ENCODE measurements at regions not wholly inside any gene's neighbourhood (a gene's known extent, or its start where the extent isn't known, plus 50 kb on each side); places are given as distances from the start of the nearest gene placed in this dataset.

DNA sequence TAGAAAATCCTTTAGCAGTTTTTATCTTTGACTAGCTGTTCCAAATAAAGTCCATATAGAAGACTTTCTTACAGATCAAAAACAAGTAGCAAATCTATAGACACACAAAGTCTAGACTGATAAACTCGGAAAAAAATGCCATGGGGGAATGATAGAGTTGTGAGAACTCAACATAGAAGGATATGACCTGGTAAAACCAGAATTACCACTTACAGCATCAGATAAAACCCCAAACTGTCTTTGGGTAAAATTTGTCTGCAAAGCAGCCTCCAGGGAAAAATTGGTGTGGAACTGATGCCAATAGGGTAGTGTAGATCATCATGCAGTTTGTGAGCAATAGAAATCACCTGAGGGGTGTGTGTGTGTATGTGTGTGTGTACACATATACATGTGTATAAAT lies 579.1 kb downstream of the SPOCK3 start:
- TF ChIP-seq, protein P1, sequence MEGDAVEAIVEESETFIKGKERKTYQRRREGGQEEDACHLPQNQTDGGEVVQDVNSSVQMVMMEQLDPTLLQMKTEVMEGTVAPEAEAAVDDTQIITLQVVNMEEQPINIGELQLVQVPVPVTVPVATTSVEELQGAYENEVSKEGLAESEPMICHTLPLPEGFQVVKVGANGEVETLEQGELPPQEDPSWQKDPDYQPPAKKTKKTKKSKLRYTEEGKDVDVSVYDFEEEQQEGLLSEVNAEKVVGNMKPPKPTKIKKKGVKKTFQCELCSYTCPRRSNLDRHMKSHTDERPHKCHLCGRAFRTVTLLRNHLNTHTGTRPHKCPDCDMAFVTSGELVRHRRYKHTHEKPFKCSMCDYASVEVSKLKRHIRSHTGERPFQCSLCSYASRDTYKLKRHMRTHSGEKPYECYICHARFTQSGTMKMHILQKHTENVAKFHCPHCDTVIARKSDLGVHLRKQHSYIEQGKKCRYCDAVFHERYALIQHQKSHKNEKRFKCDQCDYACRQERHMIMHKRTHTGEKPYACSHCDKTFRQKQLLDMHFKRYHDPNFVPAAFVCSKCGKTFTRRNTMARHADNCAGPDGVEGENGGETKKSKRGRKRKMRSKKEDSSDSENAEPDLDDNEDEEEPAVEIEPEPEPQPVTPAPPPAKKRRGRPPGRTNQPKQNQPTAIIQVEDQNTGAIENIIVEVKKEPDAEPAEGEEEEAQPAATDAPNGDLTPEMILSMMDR (conservative IDR thresholded peaks at IDR 0.05; ENCODE audit: low read depth, low read length) = no peak
- no peak for TF ChIP-seq EZH2 (IDR thresholded peaks at IDR 0.05; ENCODE audit: borderline replicate concordance, low read depth, low read length, poor library complexity, severe bottlenecking)
